Stimulated activated naive B cell treated with anti-CD40 and anti-IgM and Interleukin-4, amounts not matched to agents 10 μg/mL and 1 μg/mL and 100 μg/mL, for 72 hours (primary cell): ENCODE measurements at regions not wholly inside any gene's neighbourhood (a gene's known extent, or its start where the extent isn't known, plus 50 kb on each side); places are given as distances from the start of the nearest gene placed in this dataset.

Experiments
- ATAC-seq, 2 donors: fragments of 150-1000 bp; cut with Tn5 transposase; replicated peaks; 2 replicates each; pipeline ENCODE4 v1.10.0; 2021; ENCODE audit warnings: moderate library complexity in 1 of 2
- DNase-seq: peaks from one replicate; pipeline ENCODE4 v3.0.0; 2021
- H3K27ac Mint-ChIP-seq: one replicate; pipeline ENCODE4 v1.8.0; 2022; ENCODE audit warnings: mild to moderate bottlenecking, mixed read lengths
- H3K27me3 Mint-ChIP-seq, 2 donors: one replicate each; pipeline ENCODE4 v1.8.0; 2022; ENCODE audit warnings: mixed read lengths in 2 of 2
- H3K36me3 Mint-ChIP-seq, 2 donors: one replicate each; pipeline ENCODE4 v1.8.0; 2022; ENCODE audit warnings: mixed read lengths in 2 of 2, mild to moderate bottlenecking in 1 of 2
- H3K4me1 Mint-ChIP-seq, 2 donors: one replicate each; pipeline ENCODE4 v1.8.0; 2022; ENCODE audit warnings: mixed read lengths in 2 of 2, mild to moderate bottlenecking in 1 of 2
- H3K4me3 Mint-ChIP-seq, 2 donors: one replicate each; pipeline ENCODE4 v1.8.0; 2022; ENCODE audit warnings: mild to moderate bottlenecking in 2 of 2, mixed read lengths in 2 of 2, moderate library complexity in 1 of 2
- H3K9me3 Mint-ChIP-seq, 2 donors: one replicate each; pipeline ENCODE4 v1.8.0; 2022; ENCODE audit warnings: mixed read lengths in 2 of 2, mild to moderate bottlenecking in 1 of 2

DNA sequence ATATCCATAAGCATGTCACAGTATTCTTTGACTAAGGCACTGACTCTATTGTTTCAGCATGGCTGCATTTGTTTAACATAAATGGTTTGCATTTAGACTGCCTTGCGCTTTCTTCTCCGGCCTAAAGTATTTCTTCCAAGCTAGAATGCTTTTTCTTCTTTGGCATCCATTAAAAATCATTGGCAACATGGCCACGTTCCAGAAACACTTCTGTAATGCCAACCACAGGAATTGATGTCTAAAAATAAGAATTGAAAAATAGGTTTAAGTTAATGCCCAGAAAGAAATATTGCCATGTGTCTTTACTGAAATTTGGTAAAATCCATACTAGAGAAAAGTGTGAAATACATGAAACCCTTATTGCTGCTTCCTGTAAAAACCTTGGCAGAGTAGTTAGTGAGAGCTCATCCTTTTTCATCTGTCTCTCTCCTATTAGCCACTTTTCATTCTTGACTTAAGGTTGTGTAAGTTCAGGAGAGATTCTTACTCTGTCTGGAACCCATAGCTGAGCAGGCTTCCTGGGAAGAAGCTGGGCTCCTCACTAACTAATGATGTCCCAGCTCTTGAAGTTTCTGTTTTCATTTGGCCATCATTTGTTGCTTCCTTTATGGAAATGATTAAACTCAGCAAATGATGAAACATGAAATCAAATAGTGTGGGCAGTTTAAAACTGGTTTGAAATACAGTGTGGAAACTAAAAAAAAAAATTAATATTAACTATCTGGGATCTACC lies 58.2 kb upstream of the RPS23 start:
- H3K4me3 Mint-ChIP-seq = no peak overlapping the region
- H3K4me1 Mint-ChIP-seq = no peaks in the 10 kb centered on the region
- no peak overlapping the region for H3K27ac Mint-ChIP-seq
- DNase-seq = no peak
- no peaks in the 10 kb centered on the region for H3K9me3 Mint-ChIP-seq
- ATAC-seq = no peak
- no peaks in the 10 kb centered on the region for H3K27me3 Mint-ChIP-seq
- H3K36me3 Mint-ChIP-seq = no peaks in the 10 kb centered on the region

DNA sequence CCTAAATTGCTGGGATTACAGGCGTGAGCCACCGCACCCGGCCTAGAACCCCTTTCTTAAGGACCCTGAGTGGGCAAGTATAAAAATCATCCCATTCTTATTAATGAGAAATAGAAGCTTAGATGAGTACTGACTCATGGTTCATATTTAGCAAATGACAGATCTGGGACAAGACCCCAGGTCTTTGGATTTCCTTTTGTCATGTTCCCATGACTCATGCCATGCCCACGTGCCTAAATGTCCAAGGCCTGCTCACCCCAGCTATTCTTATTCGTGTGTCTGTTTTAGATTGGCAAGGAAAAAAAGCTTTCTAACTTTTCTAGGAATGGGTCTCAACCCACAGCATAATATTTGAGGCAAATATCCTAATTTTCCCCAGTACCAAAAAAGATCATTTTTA lies 57.7 kb upstream of the RPS23 start:
- no peaks in the 10 kb centered on the region for H3K9me3 Mint-ChIP-seq
- no peaks in the 10 kb centered on the region for H3K4me1 Mint-ChIP-seq
- H3K27ac Mint-ChIP-seq = no peak overlapping the region
- no peaks in the 10 kb centered on the region for H3K27me3 Mint-ChIP-seq
- no peaks in the 10 kb centered on the region for H3K36me3 Mint-ChIP-seq
- H3K4me3 Mint-ChIP-seq = no peak overlapping the region
- no peak for DNase-seq
- ATAC-seq = no peak

DNA sequence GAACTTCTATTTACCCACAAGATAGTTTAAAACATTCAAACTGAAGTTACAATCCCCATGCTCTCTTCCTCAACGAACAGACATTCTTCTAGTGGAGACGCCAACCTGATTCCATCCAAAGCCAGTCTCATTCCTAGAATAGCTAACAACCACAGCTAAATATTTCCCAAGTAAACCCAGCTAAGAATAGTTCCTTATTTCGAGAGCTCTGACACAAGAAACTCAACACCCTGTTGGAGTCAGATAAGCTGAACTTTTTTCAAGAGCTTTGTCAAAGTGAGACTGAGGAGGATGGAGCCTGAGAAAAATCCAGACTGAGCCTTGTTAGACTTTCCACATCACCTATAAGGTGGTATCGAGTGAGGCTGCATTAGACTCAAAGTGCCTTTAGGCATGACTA lies 56.7 kb upstream of the RPS23 start:
- H3K4me1 Mint-ChIP-seq = no peaks in the 10 kb centered on the region
- H3K9me3 Mint-ChIP-seq = no peaks in the 10 kb centered on the region
- no peaks in the 10 kb centered on the region for H3K27me3 Mint-ChIP-seq
- no peak overlapping the region for H3K27ac Mint-ChIP-seq
- DNase-seq (no peak), ATAC-seq (no peak)
- H3K4me3 Mint-ChIP-seq = no peak overlapping the region
- no peaks in the 10 kb centered on the region for H3K36me3 Mint-ChIP-seq

DNA sequence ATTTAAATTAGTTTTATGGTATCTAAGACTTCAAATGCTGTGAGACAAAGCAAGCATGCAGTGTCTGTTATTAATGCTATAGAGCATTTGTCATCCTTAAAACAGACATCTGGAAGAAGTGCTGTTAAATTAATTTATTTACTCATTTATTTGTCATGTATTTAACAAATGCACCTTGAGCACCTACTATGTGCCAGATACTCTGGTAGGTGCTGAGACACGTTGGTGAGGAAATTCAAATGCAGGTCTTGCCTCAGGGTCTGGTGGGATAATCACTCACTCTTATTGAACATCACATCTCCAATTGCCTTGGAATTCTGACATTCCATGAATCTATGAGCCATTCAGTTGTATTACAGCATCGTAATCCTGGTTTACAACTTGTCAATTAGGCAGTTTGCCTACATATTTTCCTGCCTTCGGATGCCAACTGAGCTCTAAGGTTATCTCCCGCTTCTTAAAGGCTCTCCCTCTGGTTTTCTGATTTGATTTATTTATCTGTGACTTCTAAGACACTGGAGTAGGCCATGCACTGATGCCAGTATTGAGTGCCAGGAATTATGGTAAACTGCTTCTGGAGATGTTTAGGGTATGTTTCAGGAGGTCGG lies 56.0 kb upstream of the RPS23 start:
- no peaks in the 10 kb centered on the region for H3K27me3 Mint-ChIP-seq
- no peaks in the 10 kb centered on the region for H3K9me3 Mint-ChIP-seq
- DNase-seq (no peak), ATAC-seq (no peak)
- no peak overlapping the region for H3K27ac Mint-ChIP-seq
- H3K36me3 Mint-ChIP-seq = peaks cover 0 to 2% of the 10 kb centered on the region in 2 donors
- no peak overlapping the region for H3K4me3 Mint-ChIP-seq
- H3K4me1 Mint-ChIP-seq = no peaks in the 10 kb centered on the region

DNA sequence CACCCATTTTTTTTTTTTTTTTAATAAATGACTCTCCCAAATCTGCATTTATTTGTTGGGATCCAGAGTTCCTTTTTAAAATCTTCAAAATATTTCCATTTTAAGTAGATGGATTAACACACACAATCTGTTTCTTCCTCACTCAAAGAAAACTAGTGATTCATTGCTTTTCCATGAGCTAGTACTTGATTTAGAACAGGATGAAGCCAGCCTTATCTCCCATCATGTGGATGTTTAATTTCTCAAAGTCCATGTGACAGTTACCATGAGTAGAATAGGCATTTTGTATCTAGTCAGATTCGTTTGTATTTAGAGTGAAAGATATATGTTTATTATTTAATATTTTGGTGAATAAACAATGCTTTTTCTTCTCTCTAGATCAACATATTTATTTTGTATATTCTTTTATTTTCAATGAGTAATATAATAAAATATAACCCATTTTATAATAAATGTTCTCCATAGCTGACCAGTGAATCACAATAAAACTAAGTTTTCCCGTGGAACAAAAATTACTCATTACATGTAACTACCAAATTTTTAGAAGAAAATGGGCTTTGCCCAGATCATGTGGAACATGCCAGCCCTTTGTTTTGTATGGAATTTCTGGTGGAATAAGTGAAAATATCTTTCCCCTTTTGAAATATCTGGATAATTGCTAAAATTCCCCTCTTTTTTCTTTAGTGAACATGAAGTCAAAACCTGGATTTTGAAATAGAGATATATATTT lies 54.9 kb upstream of the RPS23 start:
- no peak overlapping the region for H3K4me3 Mint-ChIP-seq
- H3K27me3 Mint-ChIP-seq = no peaks in the 10 kb centered on the region
- H3K27ac Mint-ChIP-seq = no peak overlapping the region
- DNase-seq (no peak), ATAC-seq (no peak)
- H3K9me3 Mint-ChIP-seq = peaks cover 0 to 4% of the 10 kb centered on the region in 2 donors
- H3K36me3 Mint-ChIP-seq = peaks cover 0 to 6% of the 10 kb centered on the region in 2 donors
- H3K4me1 Mint-ChIP-seq = no peaks in the 10 kb centered on the region

DNA sequence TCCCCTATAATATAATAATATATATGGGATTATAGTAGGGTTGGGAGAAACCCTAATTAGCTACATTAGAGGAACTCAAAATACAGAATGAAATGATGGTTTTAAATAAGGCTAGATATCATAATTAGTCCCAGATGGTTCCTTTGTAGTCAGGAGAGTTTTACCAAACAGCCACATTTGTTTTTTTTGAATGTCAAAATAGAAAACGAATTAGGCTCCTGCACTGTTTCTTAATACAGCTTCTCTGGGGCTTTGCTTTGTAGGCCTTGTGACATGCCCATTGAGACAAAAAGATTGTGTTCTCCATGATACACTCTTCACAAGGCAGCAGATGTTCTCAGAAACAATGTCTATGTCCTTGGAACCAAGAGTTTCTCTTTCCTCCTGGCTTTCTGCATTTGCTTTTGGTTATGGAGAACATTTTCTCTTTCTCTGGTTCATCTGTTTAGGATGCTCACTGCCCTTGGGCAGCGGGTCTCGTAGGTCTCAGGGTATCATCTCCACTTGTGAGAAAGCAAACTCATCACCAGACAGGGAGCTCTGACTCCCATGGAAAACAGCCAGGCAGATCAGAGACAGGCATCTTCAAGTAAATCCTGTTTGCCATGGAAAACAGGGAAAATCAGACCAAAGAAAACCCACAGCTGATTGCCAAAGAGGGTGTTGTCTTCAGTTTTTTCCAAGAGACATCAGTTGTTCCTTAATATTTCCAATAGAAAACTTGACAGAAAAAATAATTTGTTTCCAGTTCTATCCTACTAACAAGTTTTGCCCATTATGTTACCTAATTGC lies 54.1 kb upstream of the RPS23 start:
- Mint-ChIP-seq H3K27ac (no peak overlapping the region), H3K36me3 (peaks cover 0 to 6% of the 10 kb centered on the region in 2 donors), H3K9me3 (peaks cover 0 to 4% of the 10 kb centered on the region in 2 donors), H3K4me3 (no peak overlapping the region), H3K27me3 (no peaks in the 10 kb centered on the region), H3K4me1 (no peaks in the 10 kb centered on the region)
- DNase-seq (no peak), ATAC-seq (no peak)

DNA sequence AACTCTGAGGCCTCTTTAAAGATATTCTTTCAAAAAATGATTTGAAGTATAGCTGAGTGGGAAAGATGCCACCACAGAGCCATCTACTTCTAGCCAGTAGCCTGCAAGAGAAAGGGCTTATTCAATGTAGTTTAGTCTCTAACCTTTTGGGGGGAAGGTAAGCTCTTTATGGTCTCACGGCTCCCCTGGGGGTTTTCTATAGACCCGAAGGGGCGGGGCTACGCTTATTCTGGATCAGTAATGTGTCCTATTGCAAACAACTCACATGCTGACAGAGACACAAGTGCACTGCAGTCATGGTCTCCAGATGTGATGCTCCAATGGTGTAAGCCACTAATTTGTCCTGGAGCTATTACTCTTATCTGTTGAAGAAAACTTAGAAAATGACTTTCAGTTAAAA lies 53.4 kb upstream of the RPS23 start:
- Mint-ChIP-seq H3K27me3 (no peaks in the 10 kb centered on the region), H3K9me3 (peaks cover 0 to 4% of the 10 kb centered on the region in 2 donors), H3K27ac (no peak overlapping the region), H3K4me3 (no peak overlapping the region), H3K4me1 (no peaks in the 10 kb centered on the region), H3K36me3 (peaks cover 0 to 6% of the 10 kb centered on the region in 2 donors)
- ATAC-seq (no peak), DNase-seq (no peak)

DNA sequence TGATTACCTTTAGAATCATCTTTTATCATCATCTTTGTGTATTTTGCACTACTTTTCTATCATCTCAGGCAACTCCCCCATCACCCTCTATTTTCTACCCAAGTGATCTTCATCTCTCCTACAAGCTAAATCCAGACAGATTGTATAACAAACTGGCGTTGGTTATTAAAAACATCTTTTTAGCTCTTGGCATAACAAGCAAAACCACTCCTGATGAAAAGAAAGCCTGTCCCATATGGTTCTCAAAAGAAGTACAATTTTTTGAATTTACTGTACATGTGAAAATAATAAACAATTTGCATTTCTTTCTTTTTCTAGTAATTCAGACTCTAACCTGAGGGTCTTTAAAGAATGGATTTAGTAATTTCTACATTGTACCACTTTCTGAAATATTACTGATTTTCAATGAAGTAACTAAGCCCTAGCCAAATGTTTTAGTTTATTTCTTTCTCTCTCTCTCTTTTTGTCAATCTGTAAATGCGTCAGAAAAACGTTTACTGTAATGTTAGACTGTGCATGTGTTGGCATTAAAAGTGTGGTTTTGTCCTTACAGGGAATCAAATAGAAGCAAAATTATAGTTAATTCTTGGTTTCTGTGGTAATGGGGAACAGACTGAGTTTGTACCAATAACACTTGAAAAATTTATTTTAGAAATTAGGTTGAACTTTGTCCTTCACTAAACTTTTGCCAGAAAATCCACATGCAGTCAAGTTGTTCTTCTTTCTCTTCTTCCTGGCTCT lies 52.5 kb upstream of the RPS23 start:
- Mint-ChIP-seq H3K9me3 (peaks cover 0 to 4% of the 10 kb centered on the region in 2 donors), H3K27ac (no peak overlapping the region), H3K4me1 (no peaks in the 10 kb centered on the region)

DNA sequence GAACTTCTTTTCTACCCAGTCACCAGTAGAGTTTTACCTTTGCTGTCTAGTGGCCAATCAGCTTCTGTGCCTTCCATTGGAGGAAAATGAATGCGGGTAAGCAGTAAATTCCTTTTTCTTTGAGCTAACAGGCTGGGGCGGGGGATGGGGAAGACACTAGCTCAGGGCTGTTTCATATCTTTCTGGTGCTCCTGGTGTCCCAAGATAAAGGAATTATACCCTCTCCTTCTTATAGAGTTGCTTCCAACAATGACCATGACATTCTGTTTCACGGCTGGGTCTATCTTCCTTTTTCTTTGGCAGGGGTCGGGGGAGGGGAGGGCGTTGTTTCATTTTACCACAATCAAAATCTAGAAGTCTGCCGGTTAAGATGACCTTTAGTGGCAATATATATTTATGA lies 51.2 kb upstream of the RPS23 start:
- no peak for ATAC-seq
- H3K36me3 Mint-ChIP-seq = peaks cover 0 to 6% of the 10 kb centered on the region in 2 donors
- no peaks in the 10 kb centered on the region for H3K27me3 Mint-ChIP-seq
- no peaks in the 10 kb centered on the region for H3K4me1 Mint-ChIP-seq
- peaks cover 0 to 4% of the 10 kb centered on the region in 2 donors for H3K9me3 Mint-ChIP-seq
- no peak for DNase-seq
- H3K27ac Mint-ChIP-seq = no peak overlapping the region
- no peak overlapping the region for H3K4me3 Mint-ChIP-seq

More for the DNA sequence above, 52.5 kb upstream of the RPS23 start:
- no peaks in the 10 kb centered on the region for H3K27me3 Mint-ChIP-seq
- ATAC-seq (no peak), DNase-seq (no peak)
- peaks cover 0 to 6% of the 10 kb centered on the region in 2 donors for H3K36me3 Mint-ChIP-seq
- no peak overlapping the region for H3K4me3 Mint-ChIP-seq
